Loucy (cell line): ENCODE measurements at regions not wholly inside any gene's neighbourhood (a gene's known extent, or its start where the extent isn't known, plus 50 kb on each side); places are given as distances from the start of the nearest gene placed in this dataset.

Experiments used
- H2AFZ ChIP-seq: fragments of 200-600 bp; sonication (generic); 2 replicates; pipeline ENCODE4 v1.6.0; 2016; ENCODE audit warnings: antibody characterized with exemption, mild to moderate bottlenecking, low read length, moderate library complexity
- H3F3A ChIP-seq: fragments of 200-600 bp; 2 replicates; pipeline ENCODE4 v1.6.0; 2016; ENCODE audit warnings: antibody characterized with exemption, low read depth, mild to moderate bottlenecking
- H3K27me3 ChIP-seq: fragments of 200-600 bp; sonication (generic); 2 replicates; pipeline ENCODE4 v1.6.1; 2014; ENCODE audit warnings: low read length, mild to moderate bottlenecking; ENCODE audit not compliant: insufficient read depth, poor library complexity, severe bottlenecking
- H3K36me3 ChIP-seq: fragments of 200-600 bp; sonication (generic); 2 replicates; pipeline ENCODE4 v1.6.1; 2016; ENCODE audit warnings: low read length; ENCODE audit not compliant: insufficient read depth
- H3K4me1 ChIP-seq: fragments of 200-600 bp; sonication (generic); 2 replicates; pipeline ENCODE4 v1.5.1; 2014; ENCODE audit warnings: low read length, mild to moderate bottlenecking; ENCODE audit not compliant: insufficient read depth, poor library complexity, severe bottlenecking
- H3K4me2 ChIP-seq: fragments of 200-600 bp; sonication (generic); 2 replicates; pipeline ENCODE4 v1.6.0; 2014; ENCODE audit warnings: antibody characterized with exemption, low read length, low read depth, mild to moderate bottlenecking; ENCODE audit not compliant: poor library complexity, severe bottlenecking
- H3K4me3 ChIP-seq: fragments of 200-600 bp; sonication (generic); 2 replicates; pipeline ENCODE4 v1.5.1; 2014; ENCODE audit warnings: low read length, mild to moderate bottlenecking, mixed read lengths; ENCODE audit not compliant: poor library complexity, severe bottlenecking
- H3K79me2 ChIP-seq: fragments of 200-600 bp; sonication (generic); 2 replicates; pipeline ENCODE4 v1.6.1; 2014; ENCODE audit warnings: low read length; ENCODE audit not compliant: insufficient read depth
- H3K9ac ChIP-seq: fragments of 200-600 bp; sonication (generic); 2 replicates; pipeline ENCODE4 v1.6.0; 2014; ENCODE audit warnings: mild to moderate bottlenecking, low read depth, low read length, moderate library complexity; ENCODE audit not compliant: poor library complexity, severe bottlenecking
- H3K9me2 ChIP-seq: fragments of 200-600 bp; sonication (generic); replicated peaks from 2 replicates; pipeline ENCODE4 v1.6.1; 2016; ENCODE audit warnings: low read depth, low read length, mixed read lengths
- H3K9me3 ChIP-seq: fragments of 200-600 bp; sonication (generic); 2 replicates; pipeline ENCODE4 v1.6.1; 2014; ENCODE audit warnings: mild to moderate bottlenecking, antibody characterized with exemption, low read length, low read depth; ENCODE audit not compliant: insufficient read depth
- H4K20me1 ChIP-seq: fragments of 200-600 bp; sonication (generic); 2 replicates; pipeline ENCODE4 v1.6.0; 2014; ENCODE audit warnings: antibody characterized with exemption, low read length, mild to moderate bottlenecking; ENCODE audit not compliant: insufficient read depth, poor library complexity, severe bottlenecking
- EZH2phosphoT487 ChIP-seq: fragments of 200-600 bp; IDR thresholded peaks from 2 replicates; pipeline ENCODE4 v1.6.1; 2018; ENCODE audit warnings: antibody characterized with exemption, mild to moderate bottlenecking, moderate library complexity, borderline replicate concordance
- TF ChIP-seq, protein P1 (sequence below): fragments of 200-600 bp; sonication (generic); conservative IDR thresholded peaks from 2 replicates; pipeline ENCODE4 v1.5.1; 2014; ENCODE audit warnings: mild to moderate bottlenecking, antibody characterized with exemption, low read length

DNA sequence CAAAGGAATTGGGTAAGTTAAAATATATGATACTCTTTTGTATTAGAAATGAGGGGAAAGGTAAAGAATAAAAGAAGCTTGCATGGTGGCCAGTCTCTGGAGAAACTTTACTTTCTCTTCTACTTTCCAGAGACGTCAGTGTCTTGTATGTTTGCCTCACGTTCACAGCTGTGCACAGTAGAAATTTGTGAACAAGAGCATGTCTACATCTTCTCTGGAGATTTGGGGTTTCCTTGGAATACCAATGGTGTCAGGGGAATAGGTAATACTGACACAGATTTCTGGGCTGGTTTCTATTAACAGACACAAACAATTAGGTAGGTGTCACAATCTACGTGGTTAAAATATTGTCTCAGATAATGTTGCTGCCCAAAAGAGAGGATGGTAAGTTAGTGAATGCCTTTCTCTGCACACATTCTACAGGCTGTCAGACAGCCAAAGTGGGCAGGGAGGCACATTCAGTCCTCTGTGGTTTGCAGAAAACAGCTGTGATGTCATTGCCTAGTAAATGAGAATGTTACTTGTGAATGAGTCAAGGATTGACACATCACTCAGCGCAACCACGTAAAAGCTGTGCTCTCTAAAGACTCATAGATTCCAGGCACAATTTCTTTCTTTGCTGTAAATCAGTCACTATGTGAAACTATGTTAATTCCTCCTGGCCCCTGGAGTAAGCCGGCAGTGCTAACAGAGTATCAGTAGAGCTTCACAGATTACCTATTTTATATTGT is 397.1 kb downstream of the MAN2A1 start:
- no peak overlapping the region for H3K4me3 ChIP-seq
- TF ChIP-seq EZH2phosphoT487: no peak
- TF ChIP-seq, protein P1, sequence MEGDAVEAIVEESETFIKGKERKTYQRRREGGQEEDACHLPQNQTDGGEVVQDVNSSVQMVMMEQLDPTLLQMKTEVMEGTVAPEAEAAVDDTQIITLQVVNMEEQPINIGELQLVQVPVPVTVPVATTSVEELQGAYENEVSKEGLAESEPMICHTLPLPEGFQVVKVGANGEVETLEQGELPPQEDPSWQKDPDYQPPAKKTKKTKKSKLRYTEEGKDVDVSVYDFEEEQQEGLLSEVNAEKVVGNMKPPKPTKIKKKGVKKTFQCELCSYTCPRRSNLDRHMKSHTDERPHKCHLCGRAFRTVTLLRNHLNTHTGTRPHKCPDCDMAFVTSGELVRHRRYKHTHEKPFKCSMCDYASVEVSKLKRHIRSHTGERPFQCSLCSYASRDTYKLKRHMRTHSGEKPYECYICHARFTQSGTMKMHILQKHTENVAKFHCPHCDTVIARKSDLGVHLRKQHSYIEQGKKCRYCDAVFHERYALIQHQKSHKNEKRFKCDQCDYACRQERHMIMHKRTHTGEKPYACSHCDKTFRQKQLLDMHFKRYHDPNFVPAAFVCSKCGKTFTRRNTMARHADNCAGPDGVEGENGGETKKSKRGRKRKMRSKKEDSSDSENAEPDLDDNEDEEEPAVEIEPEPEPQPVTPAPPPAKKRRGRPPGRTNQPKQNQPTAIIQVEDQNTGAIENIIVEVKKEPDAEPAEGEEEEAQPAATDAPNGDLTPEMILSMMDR: no peak
- H3K27me3 ChIP-seq: no peaks in the 10 kb centered on the region
- H3K9me2 ChIP-seq: no peaks in the 10 kb centered on the region
- no peak overlapping the region for H3K4me2 ChIP-seq
- no peaks in the 10 kb centered on the region for H3K9me3 ChIP-seq
- H3K79me2 ChIP-seq: no peaks in the 10 kb centered on the region
- H3F3A ChIP-seq: no peaks in the 10 kb centered on the region
- no peak overlapping the region for H2AFZ ChIP-seq
- H3K9ac ChIP-seq: no peak overlapping the region
- H4K20me1 ChIP-seq: no peaks in the 10 kb centered on the region
- H3K4me1 ChIP-seq: peaks cover 7% of the 10 kb centered on the region
- no peaks in the 10 kb centered on the region for H3K36me3 ChIP-seq

DNA sequence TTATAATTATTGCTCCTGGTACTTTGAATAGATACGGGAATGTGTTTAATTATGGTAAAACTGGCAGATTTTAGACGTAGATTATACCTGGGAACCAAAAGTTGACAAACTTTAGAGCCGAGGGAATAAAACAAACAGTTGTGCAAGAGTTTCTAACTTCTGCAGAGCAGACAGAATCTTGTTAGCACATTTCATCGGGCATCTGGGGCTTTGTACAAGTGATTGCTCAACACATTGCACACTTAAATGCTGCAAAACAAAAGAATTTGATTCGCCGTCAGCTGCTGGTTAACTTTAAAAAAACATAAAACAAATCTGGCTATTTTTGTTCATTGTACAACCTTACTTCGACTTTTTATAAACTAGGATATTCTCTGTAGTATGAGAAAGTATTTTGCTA is 398.1 kb downstream of the MAN2A1 start:
- H3K27me3 ChIP-seq: no peaks in the 10 kb centered on the region
- no peaks in the 10 kb centered on the region for H3F3A ChIP-seq
- no peaks in the 10 kb centered on the region for H4K20me1 ChIP-seq
- no peak overlapping the region for H3K4me3 ChIP-seq
- no peak overlapping the region for H2AFZ ChIP-seq
- TF ChIP-seq, protein P1: no peak
- TF ChIP-seq EZH2phosphoT487: no peak
- H3K36me3 ChIP-seq: no peaks in the 10 kb centered on the region
- H3K4me2 ChIP-seq: no peak overlapping the region
- H3K9ac ChIP-seq: no peak overlapping the region
- peaks cover 7% of the 10 kb centered on the region for H3K4me1 ChIP-seq
- no peaks in the 10 kb centered on the region for H3K79me2 ChIP-seq
- H3K9me2 ChIP-seq: no peaks in the 10 kb centered on the region
- H3K9me3 ChIP-seq: no peaks in the 10 kb centered on the region

DNA sequence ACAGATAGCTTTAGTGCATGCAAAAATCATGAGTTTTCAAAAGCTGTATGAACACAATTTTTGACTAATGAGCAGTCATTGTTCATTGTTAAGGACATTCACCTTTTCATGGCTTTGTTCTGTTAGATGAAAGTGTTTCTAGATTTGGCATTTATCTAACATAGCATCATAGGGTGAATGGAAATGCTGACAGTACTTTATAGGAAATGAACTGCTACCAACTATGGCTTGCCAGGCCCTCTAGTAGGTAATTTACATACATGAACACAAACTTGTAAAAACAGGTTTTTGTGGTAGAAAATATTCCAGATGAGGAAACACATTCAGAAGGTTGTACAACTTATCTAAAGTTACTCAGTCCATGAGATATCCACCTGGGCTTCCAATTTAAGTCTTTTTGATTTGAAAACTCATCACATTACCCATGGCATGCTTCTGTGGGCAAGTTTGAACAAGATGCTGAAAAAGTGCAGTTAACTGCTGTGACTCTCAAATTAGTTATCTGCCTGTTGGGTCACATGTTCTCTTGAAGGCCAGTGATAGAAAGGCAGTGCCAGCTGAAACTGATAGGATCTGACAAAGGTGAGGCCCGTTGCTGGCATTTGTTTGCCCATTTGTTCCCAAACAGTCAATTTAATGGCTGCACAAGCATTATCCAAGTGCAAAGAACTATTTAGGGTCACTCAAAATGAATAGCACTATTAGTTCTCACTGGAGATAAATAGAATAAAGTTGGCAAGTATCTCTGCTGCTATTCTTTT is 399.1 kb downstream of the MAN2A1 start:
- no peaks in the 10 kb centered on the region for H3K27me3 ChIP-seq
- no peak overlapping the region for H3K4me3 ChIP-seq
- no peaks in the 10 kb centered on the region for H3K79me2 ChIP-seq
- no peak overlapping the region for H2AFZ ChIP-seq
- TF ChIP-seq, protein P1: no peak
- TF ChIP-seq EZH2phosphoT487: no peak
- no peaks in the 10 kb centered on the region for H3K9me2 ChIP-seq
- no peaks in the 10 kb centered on the region for H3K36me3 ChIP-seq
- H3K9me3 ChIP-seq: no peaks in the 10 kb centered on the region
- peaks cover 7% of the 10 kb centered on the region for H3K4me1 ChIP-seq
- no peak overlapping the region for H3K9ac ChIP-seq
- H3K4me2 ChIP-seq: no peak overlapping the region
- no peaks in the 10 kb centered on the region for H4K20me1 ChIP-seq
- no peaks in the 10 kb centered on the region for H3F3A ChIP-seq
